ENCODE measurements at regions not wholly inside any gene's neighbourhood (a gene's known extent, or its start where the extent isn't known, plus 50 kb on each side); places are given as distances from the start of the nearest gene placed in this dataset.

DNA sequence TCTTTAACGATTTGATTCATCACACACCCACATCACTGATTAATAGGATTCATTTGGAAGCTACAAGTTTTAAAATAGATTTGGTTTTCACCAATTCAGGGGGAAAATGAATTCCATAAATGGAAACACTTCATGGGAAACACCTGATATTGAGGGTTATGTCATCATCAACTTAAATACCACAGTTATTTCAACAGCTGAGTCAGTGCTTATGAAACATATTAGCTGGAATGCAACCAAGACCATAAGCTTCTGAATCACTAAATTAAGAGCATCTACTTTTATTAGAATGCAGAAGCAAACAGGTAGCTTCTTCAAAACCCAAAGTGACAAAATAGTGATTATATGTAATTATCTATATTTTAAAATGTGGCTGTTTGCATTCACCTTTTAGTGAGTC lies 207.8 kb upstream of the DCAF8L1 start:
- intact Hi-C loops (cut with DNase I) = no loop called here

DNA sequence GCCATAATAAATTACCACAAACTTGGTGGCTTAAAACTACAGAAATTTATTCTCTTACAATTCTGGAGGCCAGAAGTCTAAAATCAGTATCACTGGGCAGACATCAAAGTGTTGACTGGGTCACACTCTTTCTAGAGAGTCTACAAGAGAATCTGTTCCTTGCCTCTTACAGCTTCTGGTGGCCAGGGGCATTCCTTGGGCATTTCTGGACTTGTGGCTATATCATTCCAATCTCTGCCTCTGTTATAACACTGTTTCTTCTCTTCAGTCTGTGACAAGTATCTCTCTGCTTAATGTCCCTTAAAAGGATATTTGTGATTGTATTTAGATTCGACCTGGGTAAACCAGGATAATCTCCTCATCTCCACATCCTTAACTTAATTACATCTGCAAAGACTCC lies 207.3 kb upstream of the DCAF8L1 start:
- H3K36me3 ChIP-seq (ENCODE audit: insufficient read depth in 1 of 2, low read depth in 1 of 2) = no peaks in the 10 kb centered on the region
- TF ChIP-seq, protein P1, sequence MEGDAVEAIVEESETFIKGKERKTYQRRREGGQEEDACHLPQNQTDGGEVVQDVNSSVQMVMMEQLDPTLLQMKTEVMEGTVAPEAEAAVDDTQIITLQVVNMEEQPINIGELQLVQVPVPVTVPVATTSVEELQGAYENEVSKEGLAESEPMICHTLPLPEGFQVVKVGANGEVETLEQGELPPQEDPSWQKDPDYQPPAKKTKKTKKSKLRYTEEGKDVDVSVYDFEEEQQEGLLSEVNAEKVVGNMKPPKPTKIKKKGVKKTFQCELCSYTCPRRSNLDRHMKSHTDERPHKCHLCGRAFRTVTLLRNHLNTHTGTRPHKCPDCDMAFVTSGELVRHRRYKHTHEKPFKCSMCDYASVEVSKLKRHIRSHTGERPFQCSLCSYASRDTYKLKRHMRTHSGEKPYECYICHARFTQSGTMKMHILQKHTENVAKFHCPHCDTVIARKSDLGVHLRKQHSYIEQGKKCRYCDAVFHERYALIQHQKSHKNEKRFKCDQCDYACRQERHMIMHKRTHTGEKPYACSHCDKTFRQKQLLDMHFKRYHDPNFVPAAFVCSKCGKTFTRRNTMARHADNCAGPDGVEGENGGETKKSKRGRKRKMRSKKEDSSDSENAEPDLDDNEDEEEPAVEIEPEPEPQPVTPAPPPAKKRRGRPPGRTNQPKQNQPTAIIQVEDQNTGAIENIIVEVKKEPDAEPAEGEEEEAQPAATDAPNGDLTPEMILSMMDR (IDR thresholded peaks at IDR 0.05) = no peak
- H3K9me3 ChIP-seq = no peaks in the 10 kb centered on the region
- H3K4me3 ChIP-seq = no peak overlapping the region
- H3K27ac ChIP-seq = no peak overlapping the region
- intact Hi-C loops (cut with DNase I) = no loop called here
- ATAC-seq (no peak), DNase-seq (no peak)
- no peaks in the 10 kb centered on the region for H3K27me3 ChIP-seq (ENCODE audit: insufficient read depth in 3 of 3, low read length in 2 of 3)
- no peaks in the 10 kb centered on the region for H3K4me1 ChIP-seq
- 11 to 70% (median 60%) methylated on average over 1 of the region's 1 CpG for WGBS, 3 donors

More for the DNA sequence above, 207.8 kb upstream of the DCAF8L1 start:
- ATAC-seq (no peak), DNase-seq (no peak)
- WGBS, 3 donors = 61 to 86% (median 77%) methylated on average over 1 of the region's 1 CpG
- Histone ChIP-seq H3K4me3 (no peak overlapping the region), H3K4me1 (no peaks in the 10 kb centered on the region), H3K36me3 (ENCODE audit: insufficient read depth in 1 of 2, low read depth in 1 of 2) (no peaks in the 10 kb centered on the region), H3K27ac (no peak overlapping the region), H3K27me3 (ENCODE audit: insufficient read depth in 3 of 3, low read length in 2 of 3) (no peaks in the 10 kb centered on the region), H3K9me3 (no peaks in the 10 kb centered on the region)
- TF ChIP-seq, protein P1 (IDR thresholded peaks at IDR 0.05) = no peak

DNA sequence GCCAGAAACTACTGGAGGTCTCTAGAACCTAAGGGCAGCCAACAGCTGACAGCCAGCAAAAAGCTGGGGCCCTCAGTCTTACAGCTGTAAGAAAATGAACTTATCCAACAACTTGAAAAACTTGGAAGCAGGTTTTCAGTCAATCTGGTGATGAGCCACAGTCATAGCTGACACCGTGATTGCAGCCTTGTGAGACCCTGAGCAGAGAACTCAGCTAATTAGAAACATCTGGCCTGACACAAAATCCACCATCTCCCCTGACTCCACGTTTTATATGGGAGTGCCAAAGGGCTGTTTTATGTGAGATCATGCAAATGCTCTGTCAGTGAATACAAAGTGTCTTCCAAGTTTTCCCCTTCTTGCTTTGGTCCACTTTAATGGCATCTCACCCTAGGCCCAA lies 198.8 kb upstream of the DCAF8L1 start:
- WGBS, 3 donors = 21 to 25% (median 24%) methylated on average over 2 of the region's 2 CpGs
- Histone ChIP-seq H3K27ac (no peak overlapping the region), H3K4me1 (no peaks in the 10 kb centered on the region), H3K9me3 (no peaks in the 10 kb centered on the region), H3K27me3 (ENCODE audit: insufficient read depth in 3 of 3, low read length in 2 of 3) (no peaks in the 10 kb centered on the region), H3K36me3 (ENCODE audit: insufficient read depth in 1 of 2, low read depth in 1 of 2) (no peaks in the 10 kb centered on the region), H3K4me3 (no peak overlapping the region)
- DNase-seq (no peak), ATAC-seq (no peak)
- intact Hi-C loops (cut with DNase I) = no loop called here
- TF ChIP-seq, protein P1 (IDR thresholded peaks at IDR 0.05) = no peak

DNA sequence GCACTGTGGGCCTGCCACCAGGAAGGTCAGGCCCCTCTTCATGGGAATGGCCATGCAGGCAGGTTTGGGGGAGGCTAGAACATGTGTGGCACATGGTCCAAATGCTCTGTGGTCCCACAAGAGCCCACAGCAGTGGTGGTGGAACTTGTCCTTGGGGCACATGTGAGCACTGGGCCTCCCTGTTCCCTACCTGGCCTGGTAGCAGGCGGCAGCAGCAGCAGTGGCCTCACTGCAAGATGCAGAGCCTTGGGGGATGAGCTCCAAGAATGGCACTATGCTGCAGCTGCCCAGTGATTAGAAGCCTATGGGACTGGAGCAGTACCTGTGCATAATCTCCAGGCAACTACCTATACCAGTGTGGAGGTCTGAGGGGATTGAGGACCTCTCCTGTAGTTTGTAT lies 197.0 kb upstream of the DCAF8L1 start:
- Histone ChIP-seq H3K27me3 (ENCODE audit: insufficient read depth in 3 of 3, low read length in 2 of 3) (no peaks in the 10 kb centered on the region), H3K4me3 (no peak overlapping the region), H3K9me3 (no peaks in the 10 kb centered on the region), H3K27ac (no peak overlapping the region), H3K36me3 (ENCODE audit: insufficient read depth in 1 of 2, low read depth in 1 of 2) (no peaks in the 10 kb centered on the region), H3K4me1 (no peaks in the 10 kb centered on the region)
- no peak for ATAC-seq
- DNase-seq = no peak
- intact Hi-C loops (cut with DNase I) = no loop called here
- TF ChIP-seq, protein P1 (IDR thresholded peaks at IDR 0.05) = no peak
- WGBS, 3 donors = 86 to 100% (median 88%) methylated on average over 1 of the region's 1 CpG

DNA sequence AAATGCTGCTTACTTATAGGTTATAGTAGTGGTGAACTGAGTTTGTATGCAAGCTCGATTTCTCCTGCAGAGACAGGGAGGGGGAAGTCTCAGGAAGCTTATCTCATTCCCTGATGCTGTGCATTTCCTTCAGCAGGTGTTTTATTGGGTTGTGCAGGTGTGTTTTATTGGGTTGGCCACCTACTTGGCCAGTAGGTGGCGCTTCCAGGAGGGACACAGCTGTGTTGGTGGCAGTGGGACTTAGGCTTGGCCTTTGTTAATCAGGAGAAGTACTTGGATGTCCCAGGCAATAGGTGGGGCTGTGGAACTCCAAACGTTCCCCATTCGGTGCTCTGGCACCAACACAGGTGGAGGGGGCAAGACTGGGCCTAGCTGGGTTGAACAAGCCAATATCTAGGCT lies 196.0 kb upstream of the DCAF8L1 start:
- 26 to 52% (median 40%) methylated on average over 4 of the region's 4 CpGs for WGBS, 3 donors

More for the DNA sequence above, 196.0 kb upstream of the DCAF8L1 start:
- Histone ChIP-seq H3K4me3 (no peak overlapping the region), H3K4me1 (no peaks in the 10 kb centered on the region), H3K9me3 (no peaks in the 10 kb centered on the region), H3K27ac (no peak overlapping the region), H3K36me3 (ENCODE audit: insufficient read depth in 1 of 2, low read depth in 1 of 2) (no peaks in the 10 kb centered on the region), H3K27me3 (ENCODE audit: insufficient read depth in 3 of 3, low read length in 2 of 3) (no peaks in the 10 kb centered on the region)
- DNase-seq (no peak), ATAC-seq (no peak)
- intact Hi-C loops (cut with DNase I) = no loop called here
- TF ChIP-seq, protein P1 (IDR thresholded peaks at IDR 0.05) = peak; percentile 10
